ENCODE measurements at regions not wholly inside any gene's neighbourhood (a gene's known extent, or its start where the extent isn't known, plus 50 kb on each side); places are given as distances from the start of the nearest gene placed in this dataset.

GRCh38 chr7:82677493-82677892 is 233.9 kb upstream of the CACNA2D1 start:
- Histone ChIP-seq H3K9me3 (no peaks in the 10 kb centered on the region), H3K27me3 (no peaks in the 10 kb centered on the region), H3K4me3 (replicated peaks in 1 of 3) (no peak overlapping the region), H3K36me3 (no peaks in the 10 kb centered on the region), H3K27ac (no peak overlapping the region), H3K4me1 (no peaks in the 10 kb centered on the region)
- DNase-seq: no peak
- WGBS, 2 donors: 64 to 67% methylated on average over 2 of the region's 2 CpGs
- TF ChIP-seq POLR2A (IDR thresholded peaks at IDR 0.05): no peak
- no peak for TF ChIP-seq CTCF (IDR thresholded peaks at IDR 0.05)
- intact Hi-C loops (cut with DNase I): no loop called here

- intact Hi-C loops (cut with DNase I): no loop called here
- Histone ChIP-seq H3K36me3 (no peaks in the 10 kb centered on the region), H3K9me3 (no peaks in the 10 kb centered on the region), H3K27ac (no peak overlapping the region), H3K4me3 (replicated peaks in 1 of 3) (no peak overlapping the region), H3K27me3 (no peaks in the 10 kb centered on the region), H3K4me1 (no peaks in the 10 kb centered on the region)
- no peak for TF ChIP-seq CTCF (IDR thresholded peaks at IDR 0.05)
- TF ChIP-seq POLR2A (IDR thresholded peaks at IDR 0.05): no peak
- WGBS, 2 donors: 68 to 70% methylated on average over 5 of the region's 5 CpGs
- DNase-seq: no peak
Observed at GRCh38 chr7:82676777-82677463, 233.3 kb upstream of the CACNA2D1 start.

- Histone ChIP-seq H3K9me3 (no peaks in the 10 kb centered on the region), H3K36me3 (no peaks in the 10 kb centered on the region), H3K27ac (no peak overlapping the region), H3K4me3 (replicated peaks in 1 of 3) (no peak overlapping the region), H3K27me3 (no peaks in the 10 kb centered on the region), H3K4me1 (no peaks in the 10 kb centered on the region)
- no peak for DNase-seq
- intact Hi-C loops (cut with DNase I): no loop called here
- WGBS, 2 donors: 69 to 86% methylated on average over 2 of the region's 2 CpGs
- TF ChIP-seq POLR2A (IDR thresholded peaks at IDR 0.05): no peak
- TF ChIP-seq CTCF (IDR thresholded peaks at IDR 0.05): no peak
Observed at GRCh38 chr7:82675396-82675795, 231.8 kb upstream of the CACNA2D1 start.

GRCh38 chr7:82674268-82674667 is 230.7 kb upstream of the CACNA2D1 start:
- TF ChIP-seq POLR2A (IDR thresholded peaks at IDR 0.05) (no peak), CTCF (IDR thresholded peaks at IDR 0.05) (no peak)
- H3K27me3 ChIP-seq: no peaks in the 10 kb centered on the region
- DNase-seq: no peak
- intact Hi-C loops (cut with DNase I): no loop called here
- H3K36me3 ChIP-seq: no peaks in the 10 kb centered on the region
- 80 to 82% methylated on average over 1 of the region's 1 CpG for WGBS, 2 donors
- H3K27ac ChIP-seq: no peak overlapping the region
- H3K4me3 ChIP-seq (replicated peaks in 1 of 3): no peak overlapping the region
- no peaks in the 10 kb centered on the region for H3K9me3 ChIP-seq
- H3K4me1 ChIP-seq: no peaks in the 10 kb centered on the region

- Histone ChIP-seq H3K27me3 (no peaks in the 10 kb centered on the region), H3K27ac (no peak overlapping the region), H3K4me3 (replicated peaks in 1 of 3) (no peak overlapping the region), H3K4me1 (no peaks in the 10 kb centered on the region), H3K36me3 (no peaks in the 10 kb centered on the region), H3K9me3 (no peaks in the 10 kb centered on the region)
- TF ChIP-seq POLR2A (IDR thresholded peaks at IDR 0.05) (no peak), CTCF (IDR thresholded peaks at IDR 0.05) (no peak)
- intact Hi-C loops (cut with DNase I): no loop called here
- 94 to 96% methylated on average over 2 of the region's 2 CpGs for WGBS, 2 donors
- DNase-seq: no peak
Observed at GRCh38 chr7:82672078-82672477, 228.5 kb upstream of the CACNA2D1 start.
